ENCODE measurements at regions not wholly inside any gene's neighbourhood (a gene's known extent, or its start where the extent isn't known, plus 50 kb on each side); places are given as distances from the start of the nearest gene placed in this dataset.

DNA sequence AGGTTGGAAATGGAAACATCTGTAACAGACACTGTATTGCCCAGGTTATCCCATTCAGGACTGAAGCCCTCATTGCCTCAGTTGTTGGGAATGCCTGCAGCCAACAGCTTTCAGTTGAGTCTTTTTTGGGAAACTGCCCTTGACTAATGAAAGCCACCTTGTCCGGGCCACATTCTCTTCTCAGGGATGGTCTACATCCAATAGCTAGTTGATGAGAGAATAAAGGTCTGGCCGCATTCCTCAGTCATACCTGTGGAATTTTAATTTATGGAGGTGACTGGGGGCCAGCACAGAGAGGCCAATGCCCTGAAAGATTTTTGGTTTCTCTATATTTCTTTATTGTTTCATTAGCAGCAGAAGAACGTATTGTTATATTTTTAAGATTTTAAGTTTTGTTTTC is 147.6 kb upstream of the MSX1 start:
- TF ChIP-seq, protein P1, sequence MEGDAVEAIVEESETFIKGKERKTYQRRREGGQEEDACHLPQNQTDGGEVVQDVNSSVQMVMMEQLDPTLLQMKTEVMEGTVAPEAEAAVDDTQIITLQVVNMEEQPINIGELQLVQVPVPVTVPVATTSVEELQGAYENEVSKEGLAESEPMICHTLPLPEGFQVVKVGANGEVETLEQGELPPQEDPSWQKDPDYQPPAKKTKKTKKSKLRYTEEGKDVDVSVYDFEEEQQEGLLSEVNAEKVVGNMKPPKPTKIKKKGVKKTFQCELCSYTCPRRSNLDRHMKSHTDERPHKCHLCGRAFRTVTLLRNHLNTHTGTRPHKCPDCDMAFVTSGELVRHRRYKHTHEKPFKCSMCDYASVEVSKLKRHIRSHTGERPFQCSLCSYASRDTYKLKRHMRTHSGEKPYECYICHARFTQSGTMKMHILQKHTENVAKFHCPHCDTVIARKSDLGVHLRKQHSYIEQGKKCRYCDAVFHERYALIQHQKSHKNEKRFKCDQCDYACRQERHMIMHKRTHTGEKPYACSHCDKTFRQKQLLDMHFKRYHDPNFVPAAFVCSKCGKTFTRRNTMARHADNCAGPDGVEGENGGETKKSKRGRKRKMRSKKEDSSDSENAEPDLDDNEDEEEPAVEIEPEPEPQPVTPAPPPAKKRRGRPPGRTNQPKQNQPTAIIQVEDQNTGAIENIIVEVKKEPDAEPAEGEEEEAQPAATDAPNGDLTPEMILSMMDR (IDR thresholded peaks at IDR 0.05), result no peak
- TF ChIP-seq POLR2A (IDR thresholded peaks at IDR 0.05), result no peak
